HG03457 (cell line): ENCODE measurements at regions not wholly inside any gene's neighbourhood (a gene's known extent, or its start where the extent isn't known, plus 50 kb on each side); places are given as distances from the start of the nearest gene placed in this dataset.

Experiments
- ATAC-seq: cut with Tn5 transposase; IDR thresholded peaks from one replicate; pipeline ENCODE4 v1.9.1; 2021; ENCODE audit warnings: moderate number of reproducible peaks; ENCODE audit not compliant: unreplicated experiment

GRCh38 chr1:87265786-87266185 lies 62.9 kb upstream of the LMO4 start:
- no peak for ATAC-seq

DNA sequence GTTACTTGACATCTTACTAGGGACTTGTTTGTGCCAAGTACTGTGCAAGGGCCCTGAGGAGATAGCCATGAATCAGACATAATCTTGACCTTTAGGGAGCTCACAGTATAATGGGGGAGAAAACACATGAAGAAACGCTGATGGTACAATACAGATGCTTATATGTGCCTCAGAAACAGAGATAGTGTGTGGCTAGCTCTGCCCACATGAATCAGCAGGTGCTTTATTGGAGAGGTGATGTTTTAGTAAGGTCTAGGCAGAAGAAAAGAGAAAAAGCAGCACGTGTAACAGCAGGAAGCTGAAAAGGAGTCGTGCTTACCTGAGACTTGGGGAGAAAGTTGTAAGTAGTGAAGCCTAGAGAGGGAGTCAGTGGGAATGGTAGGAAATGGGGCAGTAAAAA lies 60.6 kb upstream of the LMO4 start:
- no peak for ATAC-seq

DNA sequence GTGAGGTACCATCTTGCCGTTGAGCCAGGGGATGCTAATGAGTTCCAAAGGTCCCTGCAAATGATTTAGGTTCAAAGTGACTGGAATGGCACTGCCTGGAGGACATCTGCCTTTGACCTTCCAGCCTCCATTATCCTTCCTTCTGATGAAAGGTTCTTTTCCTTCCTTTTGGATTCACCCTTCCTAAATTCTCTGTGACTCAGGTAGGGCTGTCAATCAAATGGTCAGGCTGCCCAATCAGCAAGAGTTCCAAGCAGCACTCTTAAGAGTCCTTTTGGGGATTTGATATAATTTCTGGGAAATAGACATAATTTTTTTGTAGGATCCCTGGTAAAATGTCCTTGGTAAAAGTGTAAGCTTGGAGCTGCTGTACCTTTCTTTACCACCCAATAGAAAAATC lies 58.8 kb upstream of the LMO4 start:
- ATAC-seq: no peak

- ATAC-seq: no peak
Observed at GRCh38 chr1:87273291-87273690, 55.4 kb upstream of the LMO4 start.

GRCh38 chr1:87274851-87275250 lies 53.8 kb upstream of the LMO4 start:
- ATAC-seq: no peak

GRCh38 chr1:87278825-87279535 lies 49.7 kb upstream of the LMO4 start:
- no peak for ATAC-seq
